ENCODE measurements at regions not wholly inside any gene's neighbourhood (a gene's known extent, or its start where the extent isn't known, plus 50 kb on each side); places are given as distances from the start of the nearest gene placed in this dataset.

- TF ChIP-seq SP1 (IDR thresholded peaks at IDR 0.05) (no peak), CTCF (IDR thresholded peaks at IDR 0.05; ENCODE audit: low read depth, low read length, missing input control) (no peak)
These were observed 252.2 kb upstream of the HSF2 start for GRCh38 chr6:122147291-122147690.

Measured in liver (tissue), 3 donors.